Activated CD8-positive, alpha-beta memory T cell treated with anti-CD3 and anti-CD28 coated beads for 48 hours (primary cell): ENCODE measurements at regions not wholly inside any gene's neighbourhood (a gene's known extent, or its start where the extent isn't known, plus 50 kb on each side); places are given as distances from the start of the nearest gene placed in this dataset.
"Not testable (repeated sequence)": the region's sequence is repeated elsewhere in the genome, so short reads cannot be mapped to it uniquely, and the experiment has no call there.

Experiments
- DNase-seq, 3 experiments: peaks; one replicate each; pipeline ENCODE4 v3.0.0-alpha.2; 2020; ENCODE audit warnings: low read depth in 2 of 3, low spot score in 2 of 3

GRCh38 chr5:166617507-166617906, 1673.9 kb upstream of the WWC1 start:
- no peak for DNase-seq

DNA sequence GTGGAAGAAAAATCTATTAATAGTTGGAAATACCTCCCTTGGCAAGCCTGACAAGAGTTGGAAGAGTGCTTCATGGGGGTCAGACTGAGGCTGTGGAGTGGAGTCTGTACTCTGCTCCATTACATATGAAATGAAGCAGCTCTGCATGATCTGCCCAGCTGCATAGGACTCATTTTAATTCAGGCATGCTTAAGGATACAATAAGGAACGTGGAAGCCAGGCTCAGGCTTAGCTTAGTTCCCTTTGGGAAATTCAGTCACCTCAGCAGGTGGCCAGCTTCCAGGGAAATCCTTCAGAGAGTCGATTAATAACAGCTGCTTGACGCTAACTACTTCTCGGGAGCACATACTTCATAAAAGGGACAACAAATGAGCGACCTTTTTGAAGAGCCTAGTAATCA, 1672.9 kb upstream of the WWC1 start:
- no peak for DNase-seq

GRCh38 chr5:166624573-166624972, 1666.9 kb upstream of the WWC1 start:
- DNase-seq = no peak

GRCh38 chr5:166625210-166625865, 1666.1 kb upstream of the WWC1 start:
- DNase-seq = no peak

- DNase-seq = no peak
Measured at GRCh38 chr5:166637295-166637694, 1654.2 kb upstream of the WWC1 start.

DNA sequence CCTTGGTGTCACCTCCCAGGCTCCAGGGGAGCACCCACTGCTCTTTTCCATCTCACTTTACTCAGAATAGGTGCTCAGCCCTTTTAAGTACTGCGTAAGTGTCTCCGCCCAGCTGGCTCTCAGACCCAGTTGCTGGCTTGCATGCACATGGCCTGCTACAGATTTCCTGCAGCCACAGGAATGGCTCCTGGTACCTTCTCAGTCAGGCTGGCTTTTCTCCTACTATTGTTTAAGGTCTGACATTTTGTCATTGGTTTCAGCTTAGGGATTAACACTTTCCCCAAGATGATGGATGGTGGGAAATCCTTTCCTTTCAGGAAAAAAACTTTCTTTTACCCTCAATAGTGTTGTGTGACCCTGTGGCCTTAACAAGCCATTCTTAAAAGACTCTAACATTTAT, 1652.3 kb upstream of the WWC1 start:
- no peak for DNase-seq

GRCh38 chr5:166640136-166640535, 1651.3 kb upstream of the WWC1 start:
- not testable (repeated sequence) for DNase-seq

DNA sequence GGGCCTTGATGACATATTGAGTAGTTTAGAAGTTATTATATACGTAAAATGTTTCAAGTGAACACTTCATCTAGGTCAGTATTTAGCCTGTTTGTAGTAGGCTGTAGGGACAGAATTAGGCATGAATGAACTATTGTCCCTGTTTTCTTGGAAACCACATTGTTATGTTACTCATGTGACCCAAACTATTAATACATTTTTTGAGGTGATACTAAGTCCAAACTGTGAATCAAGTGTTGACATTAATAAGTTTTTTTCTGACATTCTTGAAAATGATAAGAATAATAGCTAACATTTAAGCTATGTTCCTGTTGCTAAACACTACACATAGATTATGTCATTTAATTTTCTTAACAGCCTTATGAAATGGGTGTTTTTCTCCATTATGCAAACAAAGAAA, 1642.7 kb upstream of the WWC1 start:
- DNase-seq = no peak

GRCh38 chr5:166649676-166650075, 1641.8 kb upstream of the WWC1 start:
- no peak for DNase-seq

DNA sequence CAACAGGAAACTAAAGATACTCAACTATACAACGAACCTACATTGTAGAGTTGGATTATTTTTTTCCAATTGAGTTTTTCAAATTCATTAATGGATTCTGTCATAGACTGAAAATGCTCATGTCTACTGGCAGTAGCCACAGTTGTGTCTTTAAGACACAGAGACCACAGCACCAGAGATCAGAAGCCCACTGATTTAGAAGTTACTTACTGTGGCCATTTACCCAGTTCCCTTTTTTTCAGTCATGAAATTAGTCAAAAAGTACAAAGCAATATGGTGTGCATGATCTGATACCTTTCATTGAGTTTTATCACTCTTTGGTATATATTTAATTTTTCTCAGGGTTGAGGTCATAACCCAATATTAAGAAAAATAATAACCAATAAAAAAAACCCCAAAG, 1640.2 kb upstream of the WWC1 start:
- no peak for DNase-seq

GRCh38 chr5:166671811-166672210, 1619.6 kb upstream of the WWC1 start:
- DNase-seq = no peak

GRCh38 chr5:166672431-166672830, 1619.0 kb upstream of the WWC1 start:
- DNase-seq = no peak

DNA sequence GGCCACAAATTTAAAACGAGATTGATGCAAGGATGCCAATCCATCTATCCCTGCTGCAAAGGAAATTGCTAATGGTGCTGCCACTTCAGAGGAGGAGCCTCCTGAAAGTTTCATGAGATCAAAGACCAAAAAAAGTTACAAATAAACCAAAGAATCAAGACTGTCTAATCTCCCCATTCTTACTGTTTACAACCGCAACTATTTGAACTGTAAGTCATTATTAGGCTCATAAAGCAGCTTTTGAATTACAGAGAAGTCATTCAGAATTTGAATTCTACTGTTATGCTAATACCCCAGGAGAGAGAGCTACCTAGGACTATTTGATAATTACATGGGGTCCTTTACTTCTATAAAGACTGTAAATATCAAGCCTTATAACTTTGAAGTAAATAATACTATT, 1613.6 kb upstream of the WWC1 start:
- no peak for DNase-seq

DNA sequence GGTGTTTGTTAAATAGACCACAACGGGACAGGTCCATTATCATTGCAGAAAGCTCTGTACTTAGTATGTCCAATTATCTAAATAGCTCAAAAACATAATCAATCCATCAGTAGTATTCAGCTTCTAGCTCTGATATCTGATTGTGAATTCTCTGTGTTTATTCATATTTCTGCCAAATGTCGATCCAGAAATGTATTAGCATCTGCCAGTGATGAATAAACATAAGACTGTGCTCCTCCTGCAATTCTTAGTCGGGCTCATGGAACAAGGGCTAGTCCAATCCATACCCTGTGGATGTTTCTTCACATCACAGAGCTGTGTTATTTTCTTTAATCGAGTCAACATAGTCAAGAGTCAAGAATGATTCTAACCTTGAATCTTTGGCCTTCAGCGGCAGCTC, 1612.1 kb upstream of the WWC1 start:
- DNase-seq = no peak

DNA sequence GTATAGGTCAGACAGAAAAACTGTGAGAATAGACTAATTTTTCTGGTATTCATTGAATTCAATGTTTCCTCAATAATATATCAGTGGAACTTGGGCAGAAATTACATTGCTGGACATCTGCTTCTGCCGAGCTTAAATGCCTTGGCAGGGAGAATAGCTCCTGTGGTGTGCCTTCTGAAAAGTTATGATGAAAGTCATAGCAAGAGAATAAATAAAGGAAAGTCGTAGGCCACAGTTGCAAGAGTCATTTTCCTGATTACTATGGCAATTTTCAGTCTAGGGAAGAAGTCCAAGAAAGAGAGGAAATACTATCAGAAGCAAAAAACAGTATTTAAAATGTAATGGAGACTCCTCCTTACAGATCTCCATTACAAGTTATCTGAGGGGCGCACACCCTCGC, 1596.1 kb upstream of the WWC1 start:
- no peak for DNase-seq

DNA sequence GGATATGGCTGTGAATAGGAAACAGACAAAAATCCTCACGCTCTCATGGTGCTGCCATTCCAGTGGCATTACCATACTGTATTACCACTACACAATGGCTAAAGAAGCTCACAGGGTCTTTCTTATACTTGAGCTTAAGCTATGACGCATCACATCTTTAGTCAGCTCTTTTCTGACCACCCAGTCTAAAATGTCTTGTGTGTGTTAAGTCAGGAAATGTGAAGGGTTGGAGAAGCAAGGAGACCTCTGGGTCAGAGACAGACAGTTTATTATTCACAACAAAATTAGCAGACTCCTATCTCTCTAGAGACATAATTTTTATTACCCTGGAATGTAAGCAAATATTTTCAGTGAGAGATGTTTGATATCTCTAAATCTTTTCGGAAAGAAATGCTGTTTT, 1583.2 kb upstream of the WWC1 start:
- DNase-seq = no peak

GRCh38 chr5:166709691-166710090, 1581.8 kb upstream of the WWC1 start:
- DNase-seq = no peak

GRCh38 chr5:166710271-166710670, 1581.2 kb upstream of the WWC1 start:
- DNase-seq = no peak

- no peak for DNase-seq
Measured at GRCh38 chr5:166712447-166713185, 1578.8 kb upstream of the WWC1 start.

DNA sequence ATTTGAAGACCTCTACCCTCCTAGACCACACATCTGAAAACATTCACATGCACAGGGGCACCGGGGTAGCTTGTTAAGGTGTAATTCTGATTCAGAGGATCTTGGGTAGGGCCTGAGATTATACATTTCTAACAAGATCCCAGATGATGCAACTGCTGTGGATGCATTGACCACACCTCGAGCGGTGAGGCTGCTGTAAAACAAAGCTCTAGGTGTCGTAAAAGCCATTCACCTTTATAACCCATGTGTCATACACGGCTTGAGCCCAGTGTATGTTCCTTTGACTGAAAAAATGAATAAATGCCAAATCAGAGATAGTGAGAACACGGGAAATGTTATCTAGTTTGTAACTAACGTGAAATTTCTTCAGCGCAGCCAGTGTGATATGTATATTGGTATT, 1578.2 kb upstream of the WWC1 start:
- no peak for DNase-seq

- no peak for DNase-seq
Measured at GRCh38 chr5:166716856-166717492, 1574.5 kb upstream of the WWC1 start.

GRCh38 chr5:166719991-166720390, 1571.5 kb upstream of the WWC1 start:
- DNase-seq = no peak

DNA sequence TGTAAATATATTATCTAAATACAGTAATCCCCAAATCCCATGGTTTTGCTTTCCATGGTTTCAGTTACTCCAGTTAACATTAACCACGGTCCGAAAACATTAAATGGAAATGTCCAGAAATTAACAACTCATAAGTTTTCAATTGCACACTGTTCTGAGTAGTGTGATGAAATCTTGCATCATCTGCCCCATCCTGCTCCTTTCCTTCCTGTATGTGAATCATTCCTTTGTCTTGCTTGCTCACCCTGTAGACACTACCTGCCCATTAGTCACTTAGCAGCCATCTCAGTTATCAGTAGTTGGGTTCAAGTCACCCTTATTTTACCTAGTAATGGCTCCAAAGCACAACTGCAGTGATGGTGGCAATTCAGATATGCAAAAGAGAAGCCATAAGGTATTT, 1568.5 kb upstream of the WWC1 start:
- no peak for DNase-seq
